ENCODE measurements at regions not wholly inside any gene's neighbourhood (a gene's known extent, or its start where the extent isn't known, plus 50 kb on each side); places are given as distances from the start of the nearest gene placed in this dataset.

GRCh38 chr9:75588808-75589207 is 301.7 kb upstream of the PCSK5 start:
- Histone ChIP-seq H3K9me3 (ENCODE audit: insufficient read depth, low read depth) (no peaks in the 10 kb centered on the region), H3K4me3 (no peak overlapping the region), H2AFZ (no peak overlapping the region), H3K9me2 (ENCODE audit: insufficient read depth) (no peaks in the 10 kb centered on the region; the same call in 1 of the 2 replicates), H3K27ac (no peak overlapping the region), H3K79me2 (ENCODE audit: low read depth) (no peaks in the 10 kb centered on the region), H3K36me3 (ENCODE audit: low read depth) (no peaks in the 10 kb centered on the region), H3K27me3 (ENCODE audit: insufficient read depth, low read depth) (no peaks in the 10 kb centered on the region), H3K4me2 (no peak overlapping the region), H3F3A (ENCODE audit: insufficient read depth, low read depth) (no peaks in the 10 kb centered on the region), H4K20me1 (ENCODE audit: insufficient read depth) (no peaks in the 10 kb centered on the region), H3K4me1 (replicated peaks; ENCODE audit: insufficient read depth) (no peaks in the 10 kb centered on the region)
- POLR2A ChIA-PET (ENCODE audit: unreplicated experiment): no interaction called here
- CTCF ChIA-PET: no interaction called here
- BruUV-seq (replicated peaks): no TSS peak
- intact Hi-C loops (cut with micrococcal nuclease; ENCODE audit: unreplicated experiment): no loop called here
- TF ChIP-seq, protein P1, sequence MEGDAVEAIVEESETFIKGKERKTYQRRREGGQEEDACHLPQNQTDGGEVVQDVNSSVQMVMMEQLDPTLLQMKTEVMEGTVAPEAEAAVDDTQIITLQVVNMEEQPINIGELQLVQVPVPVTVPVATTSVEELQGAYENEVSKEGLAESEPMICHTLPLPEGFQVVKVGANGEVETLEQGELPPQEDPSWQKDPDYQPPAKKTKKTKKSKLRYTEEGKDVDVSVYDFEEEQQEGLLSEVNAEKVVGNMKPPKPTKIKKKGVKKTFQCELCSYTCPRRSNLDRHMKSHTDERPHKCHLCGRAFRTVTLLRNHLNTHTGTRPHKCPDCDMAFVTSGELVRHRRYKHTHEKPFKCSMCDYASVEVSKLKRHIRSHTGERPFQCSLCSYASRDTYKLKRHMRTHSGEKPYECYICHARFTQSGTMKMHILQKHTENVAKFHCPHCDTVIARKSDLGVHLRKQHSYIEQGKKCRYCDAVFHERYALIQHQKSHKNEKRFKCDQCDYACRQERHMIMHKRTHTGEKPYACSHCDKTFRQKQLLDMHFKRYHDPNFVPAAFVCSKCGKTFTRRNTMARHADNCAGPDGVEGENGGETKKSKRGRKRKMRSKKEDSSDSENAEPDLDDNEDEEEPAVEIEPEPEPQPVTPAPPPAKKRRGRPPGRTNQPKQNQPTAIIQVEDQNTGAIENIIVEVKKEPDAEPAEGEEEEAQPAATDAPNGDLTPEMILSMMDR (conservative IDR thresholded peaks at IDR 0.05): peak; percentile 51
- TF ChIP-seq EZH2 (IDR thresholded peaks at IDR 0.05; ENCODE audit: low read depth): no peak
- no peak for DNase-seq

- no peaks in the 10 kb centered on the region for H3K27me3 ChIP-seq (ENCODE audit: insufficient read depth, low read depth)
- H2AFZ ChIP-seq: no peak overlapping the region
- H3F3A ChIP-seq (ENCODE audit: insufficient read depth, low read depth): no peaks in the 10 kb centered on the region
- H4K20me1 ChIP-seq (ENCODE audit: insufficient read depth): no peaks in the 10 kb centered on the region
- H3K4me2 ChIP-seq: no peak overlapping the region
- intact Hi-C loops (cut with micrococcal nuclease; ENCODE audit: unreplicated experiment): no loop called here
- no peaks in the 10 kb centered on the region for H3K79me2 ChIP-seq (ENCODE audit: low read depth)
- no peaks in the 10 kb centered on the region; the same call in 1 of the 2 replicates for H3K9me2 ChIP-seq (ENCODE audit: insufficient read depth)
- no peak for DNase-seq
- CTCF ChIA-PET: no interaction called here
- H3K9me3 ChIP-seq (ENCODE audit: insufficient read depth, low read depth): no peaks in the 10 kb centered on the region
- TF ChIP-seq, protein P1 (conservative IDR thresholded peaks at IDR 0.05): no peak
- no peak for TF ChIP-seq EZH2 (IDR thresholded peaks at IDR 0.05; ENCODE audit: low read depth)
- no peak overlapping the region for H3K4me3 ChIP-seq
- H3K4me1 ChIP-seq (replicated peaks; ENCODE audit: insufficient read depth): no peaks in the 10 kb centered on the region
- no TSS peak for BruUV-seq (replicated peaks)
- H3K27ac ChIP-seq: no peak overlapping the region
- POLR2A ChIA-PET (ENCODE audit: unreplicated experiment): no interaction called here
- H3K36me3 ChIP-seq (ENCODE audit: low read depth): no peaks in the 10 kb centered on the region
These were observed 301.0 kb upstream of the PCSK5 start for GRCh38 chr9:75589497-75589896.

GRCh38 chr9:75591972-75592371 is 298.5 kb upstream of the PCSK5 start:
- Histone ChIP-seq H3K4me3 (no peak overlapping the region), H4K20me1 (ENCODE audit: insufficient read depth) (no peaks in the 10 kb centered on the region), H3K9me2 (ENCODE audit: insufficient read depth) (no peaks in the 10 kb centered on the region; the same call in 1 of the 2 replicates), H2AFZ (no peak overlapping the region), H3K9me3 (ENCODE audit: insufficient read depth, low read depth) (no peaks in the 10 kb centered on the region), H3K27me3 (ENCODE audit: insufficient read depth, low read depth) (no peaks in the 10 kb centered on the region), H3F3A (ENCODE audit: insufficient read depth, low read depth) (no peaks in the 10 kb centered on the region), H3K4me1 (replicated peaks; ENCODE audit: insufficient read depth) (no peaks in the 10 kb centered on the region), H3K27ac (no peak overlapping the region), H3K79me2 (ENCODE audit: low read depth) (no peaks in the 10 kb centered on the region), H3K4me2 (no peak overlapping the region), H3K36me3 (ENCODE audit: low read depth) (no peaks in the 10 kb centered on the region)
- no TSS peak for BruUV-seq (replicated peaks)
- CTCF ChIA-PET: no interaction called here
- POLR2A ChIA-PET (ENCODE audit: unreplicated experiment): no interaction called here
- intact Hi-C loops (cut with micrococcal nuclease; ENCODE audit: unreplicated experiment): no loop called here
- TF ChIP-seq, protein P1 (conservative IDR thresholded peaks at IDR 0.05): no peak
- TF ChIP-seq EZH2 (IDR thresholded peaks at IDR 0.05; ENCODE audit: low read depth): no peak
- DNase-seq: no peak
